ENCODE measurements at regions not wholly inside any gene's neighbourhood (a gene's known extent, or its start where the extent isn't known, plus 50 kb on each side); places are given as distances from the start of the nearest gene placed in this dataset.

DNA sequence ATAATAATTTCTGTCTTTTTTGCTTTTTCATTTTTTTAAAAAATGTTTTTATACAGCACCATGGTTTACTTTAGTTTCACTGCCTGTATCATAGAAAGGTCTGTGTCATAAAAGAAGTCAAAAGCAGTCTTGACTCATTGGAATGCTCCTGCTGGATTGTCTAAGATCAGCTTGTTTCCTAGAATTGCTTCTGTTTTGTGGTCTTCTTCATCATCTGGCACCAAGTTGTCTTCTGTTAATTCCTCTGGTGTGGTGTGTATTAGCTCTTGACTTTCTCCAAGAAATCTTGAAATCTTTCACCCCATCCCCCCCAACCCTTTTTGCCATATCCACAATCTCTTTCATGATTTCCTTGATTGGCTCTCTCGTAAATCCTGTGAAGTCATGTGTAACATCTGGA is 250.3 kb upstream of the CXCL12 start:
- TF ChIP-seq, protein P1, sequence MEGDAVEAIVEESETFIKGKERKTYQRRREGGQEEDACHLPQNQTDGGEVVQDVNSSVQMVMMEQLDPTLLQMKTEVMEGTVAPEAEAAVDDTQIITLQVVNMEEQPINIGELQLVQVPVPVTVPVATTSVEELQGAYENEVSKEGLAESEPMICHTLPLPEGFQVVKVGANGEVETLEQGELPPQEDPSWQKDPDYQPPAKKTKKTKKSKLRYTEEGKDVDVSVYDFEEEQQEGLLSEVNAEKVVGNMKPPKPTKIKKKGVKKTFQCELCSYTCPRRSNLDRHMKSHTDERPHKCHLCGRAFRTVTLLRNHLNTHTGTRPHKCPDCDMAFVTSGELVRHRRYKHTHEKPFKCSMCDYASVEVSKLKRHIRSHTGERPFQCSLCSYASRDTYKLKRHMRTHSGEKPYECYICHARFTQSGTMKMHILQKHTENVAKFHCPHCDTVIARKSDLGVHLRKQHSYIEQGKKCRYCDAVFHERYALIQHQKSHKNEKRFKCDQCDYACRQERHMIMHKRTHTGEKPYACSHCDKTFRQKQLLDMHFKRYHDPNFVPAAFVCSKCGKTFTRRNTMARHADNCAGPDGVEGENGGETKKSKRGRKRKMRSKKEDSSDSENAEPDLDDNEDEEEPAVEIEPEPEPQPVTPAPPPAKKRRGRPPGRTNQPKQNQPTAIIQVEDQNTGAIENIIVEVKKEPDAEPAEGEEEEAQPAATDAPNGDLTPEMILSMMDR (conservative IDR thresholded peaks at IDR 0.05; ENCODE audit: control insufficient read depth, insufficient read depth, low read depth, low read length), result no peak
- no peak for DNase-seq (ENCODE audit: low read depth)
- no peak overlapping the region for H3K4me3 ChIP-seq (ENCODE audit: control insufficient read depth, low read depth, low read length)

DNA sequence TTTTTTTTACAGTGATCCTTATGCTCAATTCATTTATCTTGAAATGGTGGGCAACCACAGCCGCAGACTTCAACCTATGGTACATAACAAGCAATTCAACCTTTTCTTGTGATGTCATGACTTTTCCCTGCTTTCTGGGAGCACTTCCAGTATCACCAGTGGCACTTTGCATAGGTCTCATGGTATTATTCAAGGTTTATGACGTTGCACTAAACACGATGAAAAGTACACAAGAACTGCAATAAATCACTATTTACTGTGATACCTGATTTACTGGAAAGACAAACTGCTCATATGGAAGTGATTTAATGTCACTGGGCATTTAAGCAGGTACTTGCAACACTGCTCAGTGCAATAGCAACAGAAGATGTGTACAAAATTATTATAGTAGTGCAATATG is 251.7 kb upstream of the CXCL12 start:
- no peak overlapping the region for H3K4me3 ChIP-seq (ENCODE audit: control insufficient read depth, low read depth, low read length)
- TF ChIP-seq, protein P1 (conservative IDR thresholded peaks at IDR 0.05; ENCODE audit: control insufficient read depth, insufficient read depth, low read depth, low read length), result no peak
- DNase-seq (ENCODE audit: low read depth), result no peak

DNA sequence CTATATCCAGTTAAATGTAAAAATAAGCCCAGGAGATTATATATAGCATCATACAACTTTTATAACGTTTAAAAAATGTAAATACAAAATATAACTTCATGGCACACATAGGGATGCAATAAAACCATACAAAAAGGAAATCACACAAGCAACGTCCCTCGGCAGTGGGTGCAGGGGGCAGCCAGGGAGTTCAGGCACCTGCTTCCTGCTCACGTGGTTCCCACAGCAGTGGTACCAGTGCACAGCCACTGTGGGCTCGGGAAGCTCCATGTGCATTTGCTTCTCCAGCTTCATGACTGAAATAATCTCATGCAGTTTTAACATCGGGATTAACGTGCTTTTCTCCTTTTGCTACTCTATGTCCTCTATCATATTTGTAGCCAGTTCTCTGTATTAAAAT is 255.5 kb upstream of the CXCL12 start:
- H3K4me3 ChIP-seq (ENCODE audit: control insufficient read depth, low read depth, low read length), result no peak overlapping the region
- no peak for DNase-seq (ENCODE audit: low read depth)
- TF ChIP-seq, protein P1 (conservative IDR thresholded peaks at IDR 0.05; ENCODE audit: control insufficient read depth, insufficient read depth, low read depth, low read length), result no peak

DNA sequence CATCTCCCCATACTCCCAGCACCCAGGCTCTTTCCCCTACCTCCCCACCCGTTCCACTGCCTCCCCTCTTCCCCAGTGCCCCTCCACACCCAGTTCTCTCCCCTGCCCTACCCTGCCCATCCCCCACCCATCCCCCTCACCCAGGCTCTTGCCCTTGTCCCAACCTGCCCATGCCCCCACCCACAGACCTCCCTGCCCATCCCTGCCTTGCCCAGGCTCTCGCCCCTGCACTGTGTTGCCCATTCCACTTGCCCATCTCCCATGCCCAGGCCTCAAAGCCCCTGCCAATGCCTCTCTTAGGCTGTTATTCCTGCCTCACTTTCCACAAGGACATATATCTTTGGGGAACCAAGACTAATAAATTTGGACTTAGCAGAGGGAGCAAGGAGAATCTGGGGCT is 262.6 kb upstream of the CXCL12 start:
- TF ChIP-seq, protein P1 (conservative IDR thresholded peaks at IDR 0.05; ENCODE audit: control insufficient read depth, insufficient read depth, low read depth, low read length), result no peak
- no peak overlapping the region for H3K4me3 ChIP-seq (ENCODE audit: control insufficient read depth, low read depth, low read length)
- DNase-seq (ENCODE audit: low read depth), result no peak

DNA sequence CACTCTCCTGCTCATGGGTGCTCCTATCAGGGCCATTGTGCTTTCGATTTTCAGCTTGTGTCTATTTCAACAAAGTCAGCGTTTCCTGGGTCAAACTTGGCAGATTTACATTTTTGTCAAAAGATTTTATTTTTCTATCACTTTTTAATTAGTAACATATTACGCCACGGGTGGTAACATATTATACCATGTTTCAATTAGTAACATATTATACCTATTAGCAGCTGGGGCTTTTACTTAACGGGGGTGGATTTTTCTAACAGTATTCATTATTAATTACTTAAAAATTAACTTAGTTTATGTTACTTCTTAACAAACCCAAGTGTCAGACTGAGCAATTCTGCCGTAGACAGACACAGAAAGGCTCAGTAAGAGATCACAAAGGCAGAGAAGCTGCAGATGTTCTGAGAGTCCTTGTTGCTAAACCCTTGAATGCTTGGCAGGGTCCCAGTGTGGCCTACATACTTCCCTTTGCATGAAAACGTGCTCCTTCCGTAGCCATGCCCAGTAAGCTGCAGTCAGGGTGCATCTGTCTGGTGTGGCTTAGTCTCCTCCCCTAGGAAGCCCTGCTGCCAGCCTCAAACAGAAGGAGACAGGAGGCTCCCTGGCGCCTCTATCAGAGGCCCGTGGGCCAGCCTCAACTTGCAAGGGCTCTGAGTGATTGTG is 263.1 kb upstream of the CXCL12 start:
- TF ChIP-seq, protein P1 (conservative IDR thresholded peaks at IDR 0.05; ENCODE audit: control insufficient read depth, insufficient read depth, low read depth, low read length), result no peak

DNA sequence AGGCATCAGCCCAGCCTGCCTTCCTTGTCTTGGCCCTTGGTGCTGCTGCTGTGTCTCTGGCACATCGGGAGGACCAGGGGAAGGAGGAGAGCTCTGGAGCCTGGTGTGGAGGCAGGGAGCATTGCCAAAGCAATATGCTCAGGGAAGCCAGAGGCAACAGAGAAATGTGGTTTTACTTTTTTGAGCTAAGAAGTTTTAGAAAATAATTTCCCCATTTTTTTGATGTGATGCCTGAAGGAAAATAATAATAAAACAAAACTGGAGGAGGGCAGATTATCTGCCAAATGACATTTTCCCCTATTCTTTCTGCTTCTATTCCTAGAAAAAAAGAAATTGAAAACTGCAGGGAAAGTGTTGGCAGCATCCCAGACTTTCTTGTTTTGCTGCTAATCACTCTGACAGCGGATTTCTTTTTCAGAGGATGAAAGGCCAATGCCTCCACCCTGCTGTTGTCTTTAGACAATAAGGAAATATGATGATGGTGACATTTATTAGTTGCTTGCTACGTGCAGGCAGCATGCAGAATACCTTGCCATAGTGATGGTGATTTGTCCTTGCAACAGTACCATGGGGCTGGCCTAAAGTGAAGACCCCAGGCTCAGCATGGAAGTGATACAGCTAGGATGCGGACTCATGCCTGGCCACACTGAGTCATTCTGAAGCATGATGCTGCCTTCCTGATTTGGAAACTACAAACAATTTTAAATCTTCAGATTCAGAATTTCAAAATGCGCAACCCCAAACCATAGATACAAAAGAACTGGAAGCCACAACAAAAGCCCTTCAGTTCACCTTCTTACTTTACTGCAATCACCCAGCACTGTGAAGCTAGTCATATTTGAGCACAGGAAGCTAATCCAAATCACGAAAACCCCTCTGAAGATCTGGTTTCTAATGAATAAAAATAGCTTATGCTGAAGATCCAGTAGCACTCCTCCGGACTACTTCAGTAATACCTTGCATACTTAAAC is 260.2 kb upstream of the TMEM72 start:
- H3K4me3 ChIP-seq (ENCODE audit: control insufficient read depth, low read depth, low read length), result no peak overlapping the region
- DNase-seq (ENCODE audit: low read depth), result peak; percentile 56
- TF ChIP-seq, protein P1 (conservative IDR thresholded peaks at IDR 0.05; ENCODE audit: control insufficient read depth, insufficient read depth, low read depth, low read length), result no peak

More for the DNA sequence above, 263.1 kb upstream of the CXCL12 start:
- DNase-seq (ENCODE audit: low read depth), result peak; percentile 68
- H3K4me3 ChIP-seq (ENCODE audit: control insufficient read depth, low read depth, low read length), result no peak overlapping the region
